GM04503 (cell line): ENCODE measurements at regions not wholly inside any gene's neighbourhood (a gene's known extent, or its start where the extent isn't known, plus 50 kb on each side); places are given as distances from the start of the nearest gene placed in this dataset.
"Not testable (repeated sequence)": the region's sequence is repeated elsewhere in the genome, so short reads cannot be mapped to it uniquely, and the experiment has no call there.

Source experiments
- DNase-seq: peaks from one replicate; pipeline ENCODE4 v3.0.0-alpha.2; 2012; ENCODE audit warnings: low read depth

- no peak for DNase-seq
Measured at GRCh38 chr18:11464129-11464528, 145.3 kb upstream of the SLC35G4 start.

- DNase-seq, result no peak
Measured at GRCh38 chr18:11458447-11458846, 150.9 kb upstream of the SLC35G4 start.

DNA sequence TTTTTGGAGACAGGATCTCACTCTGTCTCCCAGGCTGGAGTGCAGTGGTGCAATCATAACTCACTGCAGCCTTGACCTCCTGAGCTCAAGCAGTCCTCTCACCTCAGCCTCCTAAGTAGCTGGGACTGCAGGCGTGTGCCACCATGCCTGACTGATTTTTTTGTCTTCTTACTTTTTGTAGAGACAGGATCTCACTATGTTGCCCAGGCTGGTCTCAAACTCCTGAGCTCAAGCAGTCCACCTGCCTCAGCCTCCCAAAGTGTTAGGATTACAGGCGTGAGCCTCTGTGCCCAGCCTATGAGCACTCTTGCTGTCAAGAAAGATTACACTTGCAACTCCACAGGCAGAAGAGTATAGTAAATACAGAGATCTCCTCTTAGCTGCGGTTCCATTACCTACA, 151.5 kb upstream of the SLC35G4 start:
- DNase-seq, result not testable (repeated sequence)

GRCh38 chr18:11454040-11454439, 155.4 kb upstream of the SLC35G4 start:
- no peak for DNase-seq

- DNase-seq, result not testable (repeated sequence)
Measured at GRCh38 chr18:11444169-11444568, 165.2 kb upstream of the SLC35G4 start.

DNA sequence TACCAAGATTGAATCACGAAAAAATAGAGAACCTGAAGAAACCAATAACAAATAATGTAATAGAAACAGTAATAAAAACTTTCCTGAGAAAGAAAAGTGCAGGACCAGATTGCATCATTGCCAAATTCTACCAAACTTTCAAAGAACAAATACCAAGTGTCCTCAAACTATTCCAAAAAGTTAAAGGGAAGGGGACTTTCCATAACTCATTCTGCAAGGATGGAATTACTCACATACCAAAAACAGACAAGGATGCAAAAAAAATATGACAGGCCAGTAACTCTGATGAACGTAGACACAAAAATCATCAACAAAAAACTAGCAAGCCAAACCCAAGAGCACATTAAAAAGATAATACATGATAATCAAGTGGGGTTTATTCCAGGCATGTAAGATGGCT, 172.3 kb upstream of the SLC35G4 start:
- DNase-seq, result no peak

- no peak for DNase-seq
Measured at GRCh38 chr18:11432360-11432811, 177.0 kb upstream of the SLC35G4 start.

DNA sequence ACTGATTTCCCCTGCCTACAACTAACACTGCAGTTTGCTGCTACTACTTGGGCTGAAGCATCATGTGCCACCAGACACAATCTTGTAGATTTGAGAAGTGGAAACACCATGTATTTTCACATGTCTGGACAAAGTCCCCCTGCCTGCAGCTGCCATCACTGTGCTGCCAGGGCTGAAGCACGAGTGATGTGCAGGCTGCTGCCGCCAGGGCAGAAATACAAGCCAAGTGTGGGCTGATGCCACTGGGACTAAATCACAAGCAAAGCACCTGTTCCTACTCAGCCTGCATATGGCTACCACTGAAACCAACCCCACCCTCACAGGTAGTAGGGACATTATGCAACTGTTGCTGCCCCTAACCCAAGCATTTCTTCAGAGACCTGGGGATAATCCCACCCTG, 179.5 kb upstream of the SLC35G4 start:
- DNase-seq, result no peak

DNA sequence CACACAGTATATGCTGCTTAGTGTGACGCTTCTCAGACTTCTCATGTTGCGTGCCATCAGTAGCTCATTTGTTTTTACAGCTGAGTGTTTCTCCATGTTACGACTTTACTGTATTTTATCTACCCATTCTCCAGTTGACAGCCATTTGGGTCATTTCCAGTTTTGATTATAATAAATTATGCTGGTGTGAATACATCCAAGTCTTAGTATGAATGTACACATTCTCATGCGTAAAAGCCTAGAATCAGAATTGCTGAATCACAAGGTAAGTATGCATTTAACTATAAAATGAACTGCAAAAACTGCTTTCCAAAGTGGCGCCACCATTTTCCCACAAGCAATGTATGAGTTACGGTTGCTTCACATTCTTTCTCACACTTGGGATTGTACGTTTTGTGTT, 184.2 kb upstream of the SLC35G4 start:
- no peak for DNase-seq

DNA sequence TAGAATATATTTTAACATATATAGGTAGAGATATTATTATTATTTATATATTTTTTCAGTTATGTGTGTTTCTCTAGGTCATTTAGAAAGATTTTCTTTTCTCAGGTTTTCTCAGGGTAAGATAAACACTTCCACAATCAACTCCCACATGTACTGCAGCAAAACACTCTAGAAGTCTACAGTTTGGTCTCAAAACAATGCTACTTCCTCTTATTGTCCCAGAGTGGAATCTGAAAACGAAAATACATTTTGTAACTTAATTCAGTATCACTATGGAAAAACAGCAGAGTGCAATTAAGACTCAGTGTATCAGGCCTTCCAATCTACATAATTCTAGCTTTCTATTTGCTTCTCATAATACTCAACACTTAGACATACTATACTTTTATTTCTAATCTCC, 190.1 kb upstream of the SLC35G4 start:
- DNase-seq, result no peak

DNA sequence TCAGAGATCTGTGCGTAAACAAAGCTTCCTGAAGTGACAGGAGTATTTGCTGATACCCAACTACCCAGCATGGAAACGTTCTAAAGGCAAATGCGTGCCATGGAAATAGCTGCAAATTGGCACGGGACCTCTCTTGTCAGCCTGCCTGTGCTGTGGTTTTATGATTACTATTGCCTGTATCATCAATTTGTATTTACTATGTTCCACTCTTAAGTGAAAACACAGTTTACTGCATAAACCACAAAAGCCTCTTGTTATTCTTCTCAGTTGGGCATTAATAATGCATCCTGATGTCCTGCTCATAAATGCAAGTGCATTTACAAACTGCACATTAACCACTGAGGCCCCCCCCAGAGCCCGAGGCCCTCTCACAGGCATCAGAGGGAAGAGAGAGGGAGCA, 196.6 kb upstream of the SLC35G4 start:
- peak; percentile 46 for DNase-seq

GRCh38 chr18:11411048-11411447, 198.3 kb upstream of the SLC35G4 start:
- DNase-seq, result peak; percentile 47

GRCh38 chr18:11408555-11409065, 200.8 kb upstream of the SLC35G4 start:
- DNase-seq, result no peak

GRCh38 chr18:11407940-11408339, 201.5 kb upstream of the SLC35G4 start:
- peak; percentile 51 for DNase-seq

GRCh38 chr18:11405804-11406203, 203.6 kb upstream of the SLC35G4 start:
- DNase-seq, result no peak

GRCh38 chr18:11400703-11401102, 208.7 kb upstream of the SLC35G4 start:
- DNase-seq, result no peak

GRCh38 chr18:11398625-11399024, 210.8 kb upstream of the SLC35G4 start:
- no peak for DNase-seq

DNA sequence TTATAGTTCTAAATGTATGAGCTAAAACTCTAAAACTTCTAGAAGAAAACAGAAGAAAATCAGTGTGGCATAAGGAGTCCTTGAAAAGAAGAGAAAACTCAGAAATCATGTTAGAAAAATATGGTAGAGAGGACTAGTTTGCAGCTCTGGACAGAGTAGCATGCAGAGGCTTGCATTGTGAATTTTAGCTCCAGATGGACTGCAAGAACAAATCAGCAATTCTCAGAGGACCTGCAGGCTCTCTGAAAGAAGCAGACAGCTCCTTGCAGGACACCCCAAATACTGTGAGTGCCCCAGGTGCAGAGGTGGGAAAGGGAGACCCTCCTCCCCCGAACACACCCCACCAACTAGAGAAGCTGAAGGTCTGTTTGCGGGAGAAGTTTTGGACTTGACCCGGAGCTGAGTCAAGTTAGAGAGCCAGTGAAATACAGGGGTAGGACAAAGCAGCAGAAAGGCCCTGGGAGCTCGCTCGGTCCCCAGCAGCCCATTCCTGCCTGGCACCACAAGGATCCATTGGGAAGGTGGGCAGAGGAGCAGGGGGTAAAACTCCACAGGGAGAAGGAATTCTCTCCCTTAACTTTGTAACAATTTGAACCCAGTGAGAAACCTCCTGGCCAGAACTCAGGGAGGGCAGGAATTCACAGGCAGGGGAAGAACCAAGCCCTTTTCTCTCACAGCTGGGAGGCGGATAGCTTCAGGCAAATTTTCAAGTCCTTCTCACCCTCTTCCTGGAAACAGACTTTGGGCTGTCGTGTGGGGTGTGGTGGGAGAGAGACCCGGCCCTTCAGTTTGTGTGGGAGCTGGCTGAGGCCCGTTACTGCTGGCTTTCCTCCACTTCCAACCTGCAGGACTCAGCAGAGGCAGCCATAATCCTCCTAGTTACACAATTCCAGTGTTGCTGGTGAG, 216.2 kb upstream of the SLC35G4 start:
- no peak for DNase-seq

- no peak for DNase-seq
Measured at GRCh38 chr18:11392292-11392691, 217.1 kb upstream of the SLC35G4 start.

DNA sequence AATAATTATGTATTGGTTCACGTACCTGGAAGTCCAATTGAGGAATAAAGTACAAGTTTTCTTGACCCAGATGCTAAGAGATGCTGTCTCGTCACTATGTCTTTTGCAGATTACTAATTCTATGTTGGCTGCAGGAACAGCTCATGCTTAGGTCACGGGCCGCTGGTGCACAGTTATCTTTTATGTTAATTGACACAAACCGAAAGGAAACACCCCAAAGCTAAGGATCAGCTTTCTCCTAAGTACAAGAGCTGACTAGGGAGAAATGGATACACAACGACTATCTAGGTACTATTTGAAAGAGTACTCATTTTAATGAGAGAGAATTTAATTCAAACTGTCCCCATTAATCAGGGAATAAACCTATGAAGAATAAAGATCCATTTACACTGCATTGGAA, 217.7 kb upstream of the SLC35G4 start:
- no peak for DNase-seq

DNA sequence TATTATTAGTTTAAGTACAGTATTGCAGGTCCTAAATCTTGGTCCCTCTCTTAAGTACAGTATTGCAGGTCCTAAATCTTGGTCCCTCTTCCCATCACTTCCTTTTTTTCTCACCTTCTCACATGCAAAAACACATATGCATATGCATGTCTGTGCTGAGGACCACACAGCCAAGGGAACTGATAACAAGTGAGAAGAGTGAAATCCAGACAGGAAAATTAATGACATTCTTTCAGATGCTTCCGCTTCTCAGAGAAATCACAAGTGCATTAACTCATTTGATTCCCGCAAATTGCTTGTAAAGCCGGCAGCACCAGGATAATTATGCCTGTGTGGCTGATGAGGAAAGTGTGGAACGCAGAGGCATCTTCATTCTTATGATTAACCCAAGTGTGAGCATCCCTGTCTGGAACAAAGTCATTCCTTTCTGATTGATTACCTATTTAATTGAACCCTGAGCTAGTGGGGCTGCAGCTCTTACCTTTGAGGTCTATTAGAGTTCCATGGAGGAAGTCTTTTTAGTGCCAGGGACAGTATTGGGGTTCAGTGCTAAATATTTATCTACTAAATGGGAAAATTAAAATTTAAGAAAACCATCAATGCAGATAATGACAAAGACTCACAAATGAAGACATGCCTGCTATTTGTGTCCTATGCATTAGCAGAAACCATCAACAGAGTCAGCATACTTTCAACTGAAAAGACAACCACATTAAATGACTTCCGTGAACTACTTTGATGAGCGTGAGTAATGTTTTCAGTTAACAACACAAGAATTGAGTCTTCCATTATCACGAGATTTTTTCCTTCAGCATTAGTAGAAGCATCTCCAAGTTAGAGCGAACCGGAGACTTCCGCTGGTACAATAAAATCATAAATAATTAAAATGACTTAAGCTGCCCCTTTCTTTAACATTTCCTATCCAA, 220.4 kb upstream of the SLC35G4 start:
- no peak for DNase-seq

GRCh38 chr18:11387880-11388279, 221.5 kb upstream of the SLC35G4 start:
- no peak for DNase-seq

DNA sequence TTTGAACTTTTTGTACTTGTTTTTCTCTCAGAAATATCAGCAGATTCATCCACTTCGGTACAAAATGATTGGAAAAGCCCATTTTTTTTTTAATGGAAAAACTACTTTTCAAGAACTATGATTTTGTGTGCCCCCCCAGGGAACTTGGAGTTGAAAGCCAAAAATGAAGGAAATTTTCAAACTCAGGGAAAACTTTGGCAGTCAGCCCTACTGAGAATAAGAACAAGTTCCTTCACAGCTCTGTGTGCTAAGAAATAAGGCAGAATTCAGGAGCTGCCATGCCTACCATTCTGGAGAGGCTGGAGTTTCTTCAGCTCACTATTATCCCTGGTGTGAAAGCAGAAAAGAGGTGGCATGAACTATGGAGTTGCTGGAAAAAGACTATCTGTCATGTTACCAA, 226.0 kb upstream of the SLC35G4 start:
- no peak for DNase-seq
